ENCODE measurements at regions not wholly inside any gene's neighbourhood (a gene's known extent, or its start where the extent isn't known, plus 50 kb on each side); places are given as distances from the start of the nearest gene placed in this dataset.

GRCh38 chr4:125826801-125827695, 512.3 kb downstream of the FAT4 start:
- Histone ChIP-seq H3K9me3 (replicated peaks; ENCODE audit: low read length) (no peaks in the 10 kb centered on the region), H3K27me3 (ENCODE audit: control insufficient read depth, insufficient read depth, low read length) (no peaks in the 10 kb centered on the region), H3K4me3 (ENCODE audit: low read length) (no peak overlapping the region), H3K4me1 (ENCODE audit: control insufficient read depth, insufficient read depth, low read length) (no peaks in the 10 kb centered on the region), H3K36me3 (ENCODE audit: insufficient read depth, low read length) (no peaks in the 10 kb centered on the region), H3K4me2 (ENCODE audit: low read length) (no peak overlapping the region), H3K9ac (ENCODE audit: low read depth, low read length) (no peak overlapping the region)

DNA sequence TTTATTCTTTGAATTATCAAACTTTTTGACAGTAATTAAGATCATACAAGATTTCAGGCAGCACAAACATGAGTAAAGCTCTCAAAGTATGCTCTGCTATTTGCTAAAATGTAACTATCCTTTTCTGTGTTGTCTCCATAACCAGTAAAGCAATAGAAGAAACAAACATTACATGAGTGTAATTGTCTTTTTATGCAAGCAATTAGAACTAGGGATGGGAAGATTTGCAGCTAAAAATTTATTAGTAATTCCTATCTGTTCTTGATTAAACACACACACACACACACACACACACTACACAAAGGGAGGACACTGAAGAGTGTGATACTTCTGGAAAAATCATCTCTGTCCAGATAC, 512.9 kb downstream of the FAT4 start:
- no peaks in the 10 kb centered on the region for H3K4me1 ChIP-seq (ENCODE audit: control insufficient read depth, insufficient read depth, low read length)
- H3K4me2 ChIP-seq (ENCODE audit: low read length) = no peak overlapping the region
- H3K36me3 ChIP-seq (ENCODE audit: insufficient read depth, low read length) = no peaks in the 10 kb centered on the region
- no peaks in the 10 kb centered on the region for H3K9me3 ChIP-seq (replicated peaks; ENCODE audit: low read length)
- no peak overlapping the region for H3K4me3 ChIP-seq (ENCODE audit: low read length)
- H3K9ac ChIP-seq (ENCODE audit: low read depth, low read length) = no peak overlapping the region
- no peaks in the 10 kb centered on the region for H3K27me3 ChIP-seq (ENCODE audit: control insufficient read depth, insufficient read depth, low read length)

DNA sequence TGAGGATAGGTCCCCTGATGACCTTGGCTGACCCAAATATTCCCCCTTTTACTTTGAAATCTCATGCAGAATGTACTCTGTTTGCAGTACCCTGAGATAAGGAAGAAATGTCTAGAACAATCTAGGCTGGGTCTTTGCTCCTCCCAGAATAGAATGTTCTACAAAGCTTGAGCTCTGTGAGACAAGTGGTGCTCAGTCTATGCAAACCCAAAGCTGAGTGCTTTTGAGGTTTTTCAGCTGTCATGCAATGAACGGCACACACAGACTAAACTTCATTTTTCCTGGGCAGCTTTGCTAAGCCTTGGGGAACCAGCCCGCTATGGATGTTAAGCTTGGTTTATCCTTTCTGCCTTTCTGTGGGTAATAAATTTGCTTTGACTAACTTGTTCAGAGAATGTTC, 513.6 kb downstream of the FAT4 start:
- no peaks in the 10 kb centered on the region for H3K36me3 ChIP-seq (ENCODE audit: insufficient read depth, low read length)
- no peaks in the 10 kb centered on the region for H3K9me3 ChIP-seq (replicated peaks; ENCODE audit: low read length)
- H3K4me1 ChIP-seq (ENCODE audit: control insufficient read depth, insufficient read depth, low read length) = no peaks in the 10 kb centered on the region
- no peaks in the 10 kb centered on the region for H3K27me3 ChIP-seq (ENCODE audit: control insufficient read depth, insufficient read depth, low read length)
- no peak overlapping the region for H3K4me2 ChIP-seq (ENCODE audit: low read length)
- H3K9ac ChIP-seq (ENCODE audit: low read depth, low read length) = no peak overlapping the region
- H3K4me3 ChIP-seq (ENCODE audit: low read length) = no peak overlapping the region

GRCh38 chr4:125832161-125832560, 517.4 kb downstream of the FAT4 start:
- H3K4me3 ChIP-seq (ENCODE audit: low read length) = no peak overlapping the region
- no peak overlapping the region for H3K9ac ChIP-seq (ENCODE audit: low read depth, low read length)
- H3K27me3 ChIP-seq (ENCODE audit: control insufficient read depth, insufficient read depth, low read length) = no peaks in the 10 kb centered on the region
- no peak overlapping the region for H3K4me2 ChIP-seq (ENCODE audit: low read length)
- H3K9me3 ChIP-seq (replicated peaks; ENCODE audit: low read length) = no peaks in the 10 kb centered on the region
- H3K36me3 ChIP-seq (ENCODE audit: insufficient read depth, low read length) = no peaks in the 10 kb centered on the region
- H3K4me1 ChIP-seq (ENCODE audit: control insufficient read depth, insufficient read depth, low read length) = no peaks in the 10 kb centered on the region

DNA sequence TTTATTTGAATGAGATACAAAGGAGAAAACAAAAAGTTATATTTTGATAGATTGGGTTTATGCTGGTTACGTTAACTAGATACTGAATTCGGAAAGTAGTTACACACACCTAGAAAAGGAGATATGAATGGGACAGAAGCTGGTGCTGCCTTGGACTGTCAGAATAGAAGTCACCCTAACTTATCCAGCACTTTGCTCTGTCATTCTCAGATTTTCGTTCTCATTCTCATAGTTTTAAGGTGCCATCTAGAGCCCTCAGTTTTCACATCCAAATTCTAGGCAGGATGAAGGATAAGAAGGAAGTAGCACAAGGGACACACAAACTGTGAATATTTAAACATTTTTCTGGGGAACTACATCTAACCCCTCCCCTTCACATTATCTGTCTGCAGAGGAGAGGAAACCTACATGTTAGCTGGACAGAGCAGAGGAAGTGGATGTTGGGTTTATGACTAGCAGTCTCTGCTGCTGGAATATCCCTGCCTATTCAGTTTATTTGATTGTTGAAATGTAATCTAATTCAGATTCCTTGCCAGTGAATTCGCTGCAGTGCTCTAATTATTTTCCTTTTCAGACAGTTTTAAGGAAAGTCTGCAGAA, 521.9 kb downstream of the FAT4 start:
- Histone ChIP-seq H3K4me1 (ENCODE audit: control insufficient read depth, insufficient read depth, low read length) (no peaks in the 10 kb centered on the region), H3K27me3 (ENCODE audit: control insufficient read depth, insufficient read depth, low read length) (no peaks in the 10 kb centered on the region), H3K4me2 (ENCODE audit: low read length) (no peak overlapping the region), H3K9me3 (replicated peaks; ENCODE audit: low read length) (no peaks in the 10 kb centered on the region), H3K9ac (ENCODE audit: low read depth, low read length) (no peak overlapping the region), H3K4me3 (ENCODE audit: low read length) (no peak overlapping the region), H3K36me3 (ENCODE audit: insufficient read depth, low read length) (no peaks in the 10 kb centered on the region)

DNA sequence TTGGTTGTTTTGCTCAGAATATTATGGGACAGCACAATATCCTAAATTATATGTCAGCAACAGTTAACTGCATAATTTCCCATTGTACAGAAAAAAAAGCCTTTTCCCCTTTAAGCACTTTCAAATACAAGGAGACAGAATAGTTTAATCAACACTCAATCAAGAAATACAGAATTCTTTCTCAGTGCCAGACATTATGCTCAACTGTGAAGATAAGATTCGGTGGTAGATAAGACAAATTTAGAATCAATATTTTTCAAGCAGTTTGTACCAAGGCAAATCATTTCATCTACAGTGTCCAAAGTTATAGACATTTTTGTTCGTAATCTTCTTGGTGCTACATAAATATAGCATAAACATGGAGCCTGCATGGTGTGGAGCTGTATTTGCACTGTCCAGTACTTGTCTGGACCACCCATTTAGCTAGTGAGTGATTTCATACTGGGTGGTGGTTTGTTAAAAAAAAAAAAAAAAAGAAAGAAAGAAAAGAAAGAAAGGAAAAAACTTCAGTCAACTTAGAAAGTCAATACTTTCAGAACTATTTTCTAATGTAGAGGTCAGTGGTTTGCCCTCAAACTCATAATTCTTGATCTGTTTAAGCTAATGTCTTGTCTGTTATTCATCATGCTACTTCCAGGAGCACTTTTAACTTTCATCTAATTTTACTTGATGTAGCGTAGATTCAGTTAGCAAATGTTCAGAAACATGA, 522.9 kb downstream of the FAT4 start:
- H3K36me3 ChIP-seq (ENCODE audit: insufficient read depth, low read length) = no peaks in the 10 kb centered on the region
- H3K27me3 ChIP-seq (ENCODE audit: control insufficient read depth, insufficient read depth, low read length) = no peaks in the 10 kb centered on the region
- no peak overlapping the region for H3K4me2 ChIP-seq (ENCODE audit: low read length)
- no peaks in the 10 kb centered on the region for H3K9me3 ChIP-seq (replicated peaks; ENCODE audit: low read length)
- H3K4me3 ChIP-seq (ENCODE audit: low read length) = no peak overlapping the region
- no peak overlapping the region for H3K9ac ChIP-seq (ENCODE audit: low read depth, low read length)
- no peaks in the 10 kb centered on the region for H3K4me1 ChIP-seq (ENCODE audit: control insufficient read depth, insufficient read depth, low read length)

- H3K36me3 ChIP-seq (ENCODE audit: insufficient read depth, low read length) = no peaks in the 10 kb centered on the region
- no peak overlapping the region for H3K4me3 ChIP-seq (ENCODE audit: low read length)
- H3K9me3 ChIP-seq (replicated peaks; ENCODE audit: low read length) = no peaks in the 10 kb centered on the region
- H3K4me2 ChIP-seq (ENCODE audit: low read length) = no peak overlapping the region
- H3K4me1 ChIP-seq (ENCODE audit: control insufficient read depth, insufficient read depth, low read length) = no peaks in the 10 kb centered on the region
- H3K27me3 ChIP-seq (ENCODE audit: control insufficient read depth, insufficient read depth, low read length) = no peaks in the 10 kb centered on the region
- no peak overlapping the region for H3K9ac ChIP-seq (ENCODE audit: low read depth, low read length)
These were observed 523.4 kb downstream of the FAT4 start for GRCh38 chr4:125838202-125838601.

DNA sequence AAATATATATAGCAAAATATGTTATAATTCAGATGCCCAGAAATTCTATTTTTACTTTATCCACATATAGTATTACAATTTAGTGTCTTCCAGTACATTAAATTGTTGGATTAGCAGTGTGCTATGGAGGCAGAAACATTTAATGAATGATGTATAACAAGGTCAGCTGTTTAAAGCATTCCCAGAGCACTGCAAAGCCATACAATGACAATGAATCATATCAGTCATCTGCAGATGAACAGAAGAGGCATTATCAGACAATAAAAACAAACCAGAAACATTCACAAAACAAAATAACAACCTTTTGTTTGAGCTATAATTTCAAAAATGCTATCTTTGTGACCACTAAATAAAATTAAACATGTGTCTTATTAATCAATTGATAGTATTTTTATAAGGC, 524.2 kb downstream of the FAT4 start:
- no peaks in the 10 kb centered on the region for H3K9me3 ChIP-seq (replicated peaks; ENCODE audit: low read length)
- H3K4me3 ChIP-seq (ENCODE audit: low read length) = no peak overlapping the region
- no peaks in the 10 kb centered on the region for H3K4me1 ChIP-seq (ENCODE audit: control insufficient read depth, insufficient read depth, low read length)
- H3K9ac ChIP-seq (ENCODE audit: low read depth, low read length) = no peak overlapping the region
- H3K36me3 ChIP-seq (ENCODE audit: insufficient read depth, low read length) = no peaks in the 10 kb centered on the region
- H3K4me2 ChIP-seq (ENCODE audit: low read length) = no peak overlapping the region
- H3K27me3 ChIP-seq (ENCODE audit: control insufficient read depth, insufficient read depth, low read length) = no peaks in the 10 kb centered on the region

GRCh38 chr4:125843947-125844346, 529.2 kb downstream of the FAT4 start:
- no peaks in the 10 kb centered on the region for H3K9me3 ChIP-seq (replicated peaks; ENCODE audit: low read length)
- H3K4me2 ChIP-seq (ENCODE audit: low read length) = no peak overlapping the region
- H3K4me3 ChIP-seq (ENCODE audit: low read length) = no peak overlapping the region

DNA sequence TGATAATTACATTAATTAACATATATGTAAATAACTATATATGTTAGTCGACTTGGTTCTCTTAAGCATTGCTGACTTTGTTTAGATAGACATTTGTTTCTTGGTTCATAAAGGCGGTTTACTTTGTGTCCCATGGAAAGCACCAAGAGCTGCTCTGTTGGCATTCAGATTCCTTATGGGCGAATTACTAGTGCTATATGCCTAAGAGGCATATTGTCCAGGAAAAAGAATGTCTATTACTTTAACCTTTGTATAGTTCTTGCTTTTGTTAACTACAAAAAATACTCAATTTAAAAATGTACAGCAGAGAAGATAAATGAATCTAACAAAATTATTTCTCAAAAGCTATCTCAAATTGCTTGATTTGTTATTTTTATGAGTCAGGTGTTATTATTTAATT, 532.8 kb downstream of the FAT4 start:
- Histone ChIP-seq H3K36me3 (ENCODE audit: insufficient read depth, low read length) (no peaks in the 10 kb centered on the region), H3K9me3 (replicated peaks; ENCODE audit: low read length) (no peaks in the 10 kb centered on the region), H3K4me3 (ENCODE audit: low read length) (no peak overlapping the region), H3K27me3 (ENCODE audit: control insufficient read depth, insufficient read depth, low read length) (no peaks in the 10 kb centered on the region), H3K4me2 (ENCODE audit: low read length) (no peak overlapping the region), H3K9ac (ENCODE audit: low read depth, low read length) (no peak overlapping the region), H3K4me1 (ENCODE audit: control insufficient read depth, insufficient read depth, low read length) (peaks cover 5% of the 10 kb centered on the region)

More at GRCh38 chr4:125843947-125844346, 529.2 kb downstream of the FAT4 start:
- Histone ChIP-seq H3K27me3 (ENCODE audit: control insufficient read depth, insufficient read depth, low read length) (no peaks in the 10 kb centered on the region), H3K36me3 (ENCODE audit: insufficient read depth, low read length) (no peaks in the 10 kb centered on the region), H3K4me1 (ENCODE audit: control insufficient read depth, insufficient read depth, low read length) (no peaks in the 10 kb centered on the region), H3K9ac (ENCODE audit: low read depth, low read length) (no peak overlapping the region)

DNA sequence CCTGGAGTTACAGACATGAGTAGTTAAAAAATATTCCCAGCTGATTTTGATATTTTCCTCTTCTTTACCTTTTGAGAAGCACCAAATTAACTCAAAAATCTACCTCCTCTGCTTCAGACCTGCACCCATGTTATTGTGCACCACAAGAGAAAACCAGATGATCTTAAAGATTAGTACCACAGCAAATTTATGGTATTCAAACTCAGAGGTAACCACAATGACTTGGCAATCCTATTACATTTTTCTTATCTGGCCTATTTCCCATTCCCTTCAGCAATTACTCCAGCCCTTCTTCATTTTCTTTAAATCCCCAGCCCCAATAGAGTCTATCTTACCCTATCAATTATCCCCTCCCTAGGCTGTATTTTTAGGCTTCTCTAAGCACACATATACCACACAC, 535.1 kb downstream of the FAT4 start:
- Histone ChIP-seq H3K4me2 (ENCODE audit: low read length) (no peak overlapping the region), H3K9ac (ENCODE audit: low read depth, low read length) (no peak overlapping the region), H3K9me3 (replicated peaks; ENCODE audit: low read length) (no peaks in the 10 kb centered on the region), H3K27me3 (ENCODE audit: control insufficient read depth, insufficient read depth, low read length) (no peaks in the 10 kb centered on the region), H3K4me1 (ENCODE audit: control insufficient read depth, insufficient read depth, low read length) (peaks cover 5% of the 10 kb centered on the region), H3K4me3 (ENCODE audit: low read length) (no peak overlapping the region), H3K36me3 (ENCODE audit: insufficient read depth, low read length) (no peaks in the 10 kb centered on the region)

All from skeletal muscle satellite cell (primary cell).